ENCODE measurements at regions not wholly inside any gene's neighbourhood (a gene's known extent, or its start where the extent isn't known, plus 50 kb on each side); places are given as distances from the start of the nearest gene placed in this dataset.

- TF ChIP-seq POLR2A (IDR thresholded peaks at IDR 0.05) (no peak), EP300 (IDR thresholded peaks at IDR 0.05) (no peak), POLR2AphosphoS5 (IDR thresholded peaks at IDR 0.05) (no peak), CTCF (IDR thresholded peaks at IDR 0.05) (no peak)
- WGBS, result 53% methylated on average over 6 of the region's 6 CpGs
- Histone ChIP-seq H3K27ac (no peak overlapping the region), H3K4me3 (no peak overlapping the region), H3K27me3 (peaks cover 3% of the 10 kb centered on the region), H3K9me3 (no peaks in the 10 kb centered on the region), H3K36me3 (no peaks in the 10 kb centered on the region), H3K4me1 (no peaks in the 10 kb centered on the region)
- no peak for DNase-seq (ENCODE audit: low spot score in 2 of 2)
These were observed 360.6 kb upstream of the SOX9 start for GRCh38 chr17:71760062-71760720.

GRCh38 chr17:71762526-71762925 lies 358.3 kb upstream of the SOX9 start:
- Histone ChIP-seq H3K4me1 (no peaks in the 10 kb centered on the region), H3K4me3 (no peak overlapping the region), H3K27ac (no peak overlapping the region), H3K9me3 (no peaks in the 10 kb centered on the region), H3K27me3 (peaks cover 6% of the 10 kb centered on the region), H3K36me3 (no peaks in the 10 kb centered on the region)
- 75% methylated on average over 3 of the region's 3 CpGs for WGBS
- TF ChIP-seq EP300 (IDR thresholded peaks at IDR 0.05) (no peak), POLR2AphosphoS5 (IDR thresholded peaks at IDR 0.05) (no peak), POLR2A (IDR thresholded peaks at IDR 0.05) (no peak), CTCF (IDR thresholded peaks at IDR 0.05) (no peak)
- no peak for DNase-seq (ENCODE audit: low spot score in 2 of 2)

GRCh38 chr17:71764505-71764904 lies 356.3 kb upstream of the SOX9 start:
- H3K27ac ChIP-seq, result no peak overlapping the region
- H3K9me3 ChIP-seq, result no peaks in the 10 kb centered on the region
- no peaks in the 10 kb centered on the region for H3K36me3 ChIP-seq
- H3K4me3 ChIP-seq, result no peak overlapping the region
- no peak for DNase-seq (ENCODE audit: low spot score in 2 of 2)
- no peaks in the 10 kb centered on the region for H3K4me1 ChIP-seq
- peaks cover 6% of the 10 kb centered on the region for H3K27me3 ChIP-seq
- no peak for TF ChIP-seq POLR2AphosphoS5 (IDR thresholded peaks at IDR 0.05)
- no peak for TF ChIP-seq POLR2A (IDR thresholded peaks at IDR 0.05)
- TF ChIP-seq CTCF (IDR thresholded peaks at IDR 0.05), result no peak
- TF ChIP-seq EP300 (IDR thresholded peaks at IDR 0.05), result no peak
- WGBS, result 76% methylated on average over 3 of the region's 3 CpGs

GRCh38 chr17:71765437-71765836 lies 355.4 kb upstream of the SOX9 start:
- 64% methylated on average over 2 of the region's 2 CpGs for WGBS
- Histone ChIP-seq H3K36me3 (no peaks in the 10 kb centered on the region), H3K27ac (no peak overlapping the region), H3K27me3 (peaks cover 6% of the 10 kb centered on the region), H3K4me1 (no peaks in the 10 kb centered on the region), H3K9me3 (no peaks in the 10 kb centered on the region), H3K4me3 (no peak overlapping the region)
- no peak for DNase-seq (ENCODE audit: low spot score in 2 of 2)
- TF ChIP-seq POLR2A (IDR thresholded peaks at IDR 0.05) (no peak), EP300 (IDR thresholded peaks at IDR 0.05) (no peak), CTCF (IDR thresholded peaks at IDR 0.05) (no peak), POLR2AphosphoS5 (IDR thresholded peaks at IDR 0.05) (no peak)

- H3K27ac ChIP-seq, result no peak overlapping the region
- no peak for TF ChIP-seq CTCF (IDR thresholded peaks at IDR 0.05)
- TF ChIP-seq POLR2A (IDR thresholded peaks at IDR 0.05), result no peak
- TF ChIP-seq POLR2AphosphoS5 (IDR thresholded peaks at IDR 0.05), result no peak
- no peak for TF ChIP-seq EP300 (IDR thresholded peaks at IDR 0.05)
- no peak for DNase-seq (ENCODE audit: low spot score in 2 of 2)
- 55% methylated on average over 2 of the region's 2 CpGs for WGBS
- peaks cover 3% of the 10 kb centered on the region for H3K27me3 ChIP-seq
- no peaks in the 10 kb centered on the region for H3K9me3 ChIP-seq
- no peaks in the 10 kb centered on the region for H3K36me3 ChIP-seq
- no peaks in the 10 kb centered on the region for H3K4me1 ChIP-seq
- no peak overlapping the region for H3K4me3 ChIP-seq
These were observed 351.0 kb upstream of the SOX9 start for GRCh38 chr17:71769850-71770249.
